B cell (primary cell): ENCODE measurements at regions not wholly inside any gene's neighbourhood (a gene's known extent, or its start where the extent isn't known, plus 50 kb on each side); places are given as distances from the start of the nearest gene placed in this dataset.

Source experiments
- ATAC-seq: fragments of 200-7000 bp; cut with Tn5 transposase; one replicate; pipeline ENCODE4 v1.10.0; 2021; ENCODE audit warnings: low read depth, mild to moderate bottlenecking, moderate number of reproducible peaks, moderate library complexity
- CTCF ChIA-PET: fragments of 350-600 bp; sonication (Branson Sonifier 250); formaldehyde crosslinking; loops from one replicate; lab custom pipeline; 2021; ENCODE audit warnings: antibody characterized with exemption, inconsistent platforms; lab: Charles Lee
- POLR2A ChIA-PET: fragments of 350-600 bp; sonication (Branson Sonifier 250); formaldehyde crosslinking; loops from one replicate; lab custom pipeline; 2021; ENCODE audit warnings: antibody characterized with exemption; lab: Charles Lee
- DNase-seq: peaks from one replicate; pipeline ENCODE4 v3.0.0; 2013
- H2AFZ ChIP-seq: 2 replicates; pipeline ENCODE4 v1.6.1; 2012; ENCODE audit warnings: mild to moderate bottlenecking, low read depth, low read length; ENCODE audit not compliant: insufficient read depth, poor library complexity, severe bottlenecking
- H3K27ac ChIP-seq, 2 donors: 1 replicate in 1 of 2; 2 replicates in 1 of 2; pipeline ENCODE4 v1.5.1; 2012 to 2013; ENCODE audit warnings: low read length in 2 of 2, mild to moderate bottlenecking in 2 of 2, moderate library complexity in 1 of 2
- H3K27me3 ChIP-seq, 4 experiments: fragments of 200-600 bp in 1 of 4; sonication (generic) in 1 of 4; replicated peaks in 1 of 4; 1 replicate in 2 of 4; 2 replicates in 2 of 4; pipeline versions ENCODE4 v1.6.1 to v1.7.0; 2013 to 2016; ENCODE audit warnings: low read length in 3 of 4, mild to moderate bottlenecking in 2 of 4, mixed read lengths in 1 of 4, moderate library complexity in 1 of 4; ENCODE audit not compliant: insufficient read depth in 4 of 4, control insufficient read depth in 3 of 4; ENCODE audit errors: control extremely low read depth in 1 of 4
- H3K36me3 ChIP-seq, 2 experiments: replicated peaks in 1 of 2; 1 replicate in 1 of 2; 2 replicates in 1 of 2; pipeline versions ENCODE4 v1.6.1 to v1.7.1; 2013; ENCODE audit warnings: low read length in 1 of 2; ENCODE audit not compliant: insufficient read depth in 2 of 2, control insufficient read depth in 1 of 2; ENCODE audit errors: control extremely low read depth in 1 of 2, extremely low read depth in 1 of 2
- H3K4me1 ChIP-seq, 2 donors: fragments of 200-600 bp in 1 of 2; sonication (generic) in 1 of 2; 1 replicate in 1 of 2; 2 replicates in 1 of 2; pipeline versions ENCODE4 v1.5.1 to v1.6.1; 2013 to 2017; ENCODE audit warnings: low read length in 2 of 2; ENCODE audit not compliant: control insufficient read depth in 2 of 2, insufficient read depth in 2 of 2
- H3K4me2 ChIP-seq: replicated peaks from 2 replicates; pipeline ENCODE3; 2012; ENCODE audit warnings: mild to moderate bottlenecking, low read depth, low read length; ENCODE audit not compliant: poor library complexity, severe bottlenecking
- H3K4me3 ChIP-seq, 5 experiments: fragments of 200-600 bp in 1 of 5; sonication (generic) in 1 of 5; 1 replicate in 3 of 5; 2 replicates in 2 of 5; pipeline versions ENCODE4 v1.5.1 to v1.7.0; 2011 to 2016; ENCODE audit warnings: low read length in 4 of 5, mild to moderate bottlenecking in 4 of 5, low read depth in 2 of 5, control low read depth in 1 of 5, moderate library complexity in 1 of 5; ENCODE audit not compliant: insufficient read depth in 1 of 5; ENCODE audit errors: control extremely low read depth in 1 of 5, extremely low read depth in 1 of 5
- H3K79me2 ChIP-seq: fragments of 200-600 bp; sonication (generic); one replicate; pipeline ENCODE4 v1.6.0; 2016; ENCODE audit warnings: low read length; ENCODE audit not compliant: control insufficient read depth, insufficient read depth
- H3K9ac ChIP-seq: fragments of 200-600 bp; sonication (generic); 2 replicates; pipeline ENCODE4 v1.6.1; 2017; ENCODE audit warnings: mild to moderate bottlenecking, low read length, moderate library complexity
- H3K9me3 ChIP-seq, 3 donors: one replicate each; pipeline versions ENCODE4 v1.6.1 to v1.7.1; 2013; ENCODE audit warnings: low read length in 2 of 3; ENCODE audit not compliant: control insufficient read depth in 2 of 3, insufficient read depth in 1 of 3; ENCODE audit errors: control extremely low read depth in 1 of 3
- H4K20me1 ChIP-seq: 2 replicates; pipeline ENCODE4 v1.6.0; 2012; ENCODE audit warnings: mild to moderate bottlenecking, low read length; ENCODE audit not compliant: insufficient read depth, control insufficient read depth, poor library complexity, severe bottlenecking
- H3K27ac Mint-ChIP-seq: one replicate; pipeline ENCODE4 v1.8.0; 2021; ENCODE audit warnings: mixed read lengths
- H3K27me3 Mint-ChIP-seq: one replicate; pipeline ENCODE4 v1.8.0; 2021; ENCODE audit warnings: mixed read lengths
- H3K4me1 Mint-ChIP-seq: one replicate; pipeline ENCODE4 v1.8.0; 2021; ENCODE audit warnings: mixed read lengths
- H3K4me3 Mint-ChIP-seq: one replicate; pipeline ENCODE4 v1.8.0; 2021; ENCODE audit warnings: mixed read lengths
- H3K9me3 Mint-ChIP-seq: one replicate; pipeline ENCODE4 v1.8.0; 2022; ENCODE audit warnings: mixed read lengths; ENCODE audit not compliant: insufficient read depth
- CTCF ChIP-seq: fragments of 200-600 bp; IDR thresholded peaks from one replicate; pipeline ENCODE4 v1.8.0; 2022; ENCODE audit warnings: antibody characterized with exemption, mild to moderate bottlenecking
- EZH2 ChIP-seq: IDR thresholded peaks from 2 replicates; pipeline ENCODE4 v1.6.1; 2012; ENCODE audit warnings: borderline replicate concordance, low read depth, mild to moderate bottlenecking, moderate library complexity, low read length; ENCODE audit not compliant: insufficient read depth, poor library complexity, severe bottlenecking
- whole genome bisulfite sequencing: methylation state at CpG from one replicate; pipeline ENCODE4 v1.1.5; 2013; ENCODE audit warnings: missing lambda C conversion rate; ENCODE audit not compliant: insufficient coverage; 5-methylcytosine and 5-hydroxymethylcytosine counted together
- intact Hi-C: fragments of 100-400 bp; cut with micrococcal nuclease; formaldehyde crosslinking; loops from one replicate; pipeline ENCODE4 v1.10.0; 2022

- H3K9ac ChIP-seq = no peak overlapping the region
- no peak for ATAC-seq
These were observed 246.4 kb upstream of the PWP1 start for GRCh38 chr12:107439026-107439738.

GRCh38 chr12:107440606-107441005 lies 245.0 kb upstream of the PWP1 start:
- Mint-ChIP-seq H3K4me1 (no peaks in the 10 kb centered on the region), H3K27ac (no peak overlapping the region), H3K27me3 (peaks cover 7% of the 10 kb centered on the region), H3K4me3 (no peak overlapping the region), H3K9me3 (no peaks in the 10 kb centered on the region)
- ChIA-PET POLR2A (no interaction called here), CTCF (no interaction called here)
- Histone ChIP-seq H3K27me3 (no peaks in the 10 kb centered on the region), H3K79me2 (no peaks in the 10 kb centered on the region), H3K36me3 (no peaks in the 10 kb centered on the region), H3K4me1 (no peaks in the 10 kb centered on the region), H3K9me3 (no peaks in the 10 kb centered on the region), H3K27ac (no peak overlapping the region), H3K9ac (no peak overlapping the region), H3K4me3 (no peak overlapping the region), H4K20me1 (no peaks in the 10 kb centered on the region), H2AFZ (no peak overlapping the region), H3K4me2 (no peak overlapping the region)
- TF ChIP-seq CTCF (no peak), EZH2 (no peak)
- no peak for ATAC-seq
- no CpG with 5 or more reads among the region's 4 CpGs for WGBS
- intact Hi-C loops = no loop called here
- no peak for DNase-seq

More at GRCh38 chr12:107439026-107439738, 246.4 kb upstream of the PWP1 start:
- CTCF ChIA-PET = no interaction called here
- no peaks in the 10 kb centered on the region for H3K27me3 ChIP-seq
- H3K79me2 ChIP-seq = no peaks in the 10 kb centered on the region
- no peak overlapping the region for H3K27ac Mint-ChIP-seq
- no peaks in the 10 kb centered on the region for H3K9me3 ChIP-seq
- no peak overlapping the region for H3K4me2 ChIP-seq
- H2AFZ ChIP-seq = no peak overlapping the region
- H4K20me1 ChIP-seq = no peaks in the 10 kb centered on the region
- no peak for DNase-seq
- POLR2A ChIA-PET = no interaction called here
- intact Hi-C loops = no loop called here
- peaks cover 3% of the 10 kb centered on the region for H3K27me3 Mint-ChIP-seq
- H3K4me1 Mint-ChIP-seq = no peaks in the 10 kb centered on the region
- no peak overlapping the region for H3K4me3 ChIP-seq
- no peaks in the 10 kb centered on the region for H3K9me3 Mint-ChIP-seq
- H3K27ac ChIP-seq = no peak overlapping the region
- TF ChIP-seq EZH2 (no peak), CTCF (no peak)
- 100% methylated on average over 1 of the region's 8 CpGs for WGBS
- H3K4me1 ChIP-seq = no peaks in the 10 kb centered on the region
- no peaks in the 10 kb centered on the region for H3K36me3 ChIP-seq
- no peak overlapping the region for H3K4me3 Mint-ChIP-seq
